ENCODE measurements at regions not wholly inside any gene's neighbourhood (a gene's known extent, or its start where the extent isn't known, plus 50 kb on each side); places are given as distances from the start of the nearest gene placed in this dataset.

GRCh38 chr5:4995014-4995413 lies 145.1 kb upstream of the ADAMTS16 start:
- TF ChIP-seq, protein P1, sequence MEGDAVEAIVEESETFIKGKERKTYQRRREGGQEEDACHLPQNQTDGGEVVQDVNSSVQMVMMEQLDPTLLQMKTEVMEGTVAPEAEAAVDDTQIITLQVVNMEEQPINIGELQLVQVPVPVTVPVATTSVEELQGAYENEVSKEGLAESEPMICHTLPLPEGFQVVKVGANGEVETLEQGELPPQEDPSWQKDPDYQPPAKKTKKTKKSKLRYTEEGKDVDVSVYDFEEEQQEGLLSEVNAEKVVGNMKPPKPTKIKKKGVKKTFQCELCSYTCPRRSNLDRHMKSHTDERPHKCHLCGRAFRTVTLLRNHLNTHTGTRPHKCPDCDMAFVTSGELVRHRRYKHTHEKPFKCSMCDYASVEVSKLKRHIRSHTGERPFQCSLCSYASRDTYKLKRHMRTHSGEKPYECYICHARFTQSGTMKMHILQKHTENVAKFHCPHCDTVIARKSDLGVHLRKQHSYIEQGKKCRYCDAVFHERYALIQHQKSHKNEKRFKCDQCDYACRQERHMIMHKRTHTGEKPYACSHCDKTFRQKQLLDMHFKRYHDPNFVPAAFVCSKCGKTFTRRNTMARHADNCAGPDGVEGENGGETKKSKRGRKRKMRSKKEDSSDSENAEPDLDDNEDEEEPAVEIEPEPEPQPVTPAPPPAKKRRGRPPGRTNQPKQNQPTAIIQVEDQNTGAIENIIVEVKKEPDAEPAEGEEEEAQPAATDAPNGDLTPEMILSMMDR (IDR thresholded peaks at IDR 0.05; ENCODE audit: insufficient read depth, low read depth, low read length), result no peak
- TF ChIP-seq EZH2 (IDR thresholded peaks at IDR 0.05; ENCODE audit: insufficient read depth, low read length), result no peak
